ENCODE measurements at regions not wholly inside any gene's neighbourhood (a gene's known extent, or its start where the extent isn't known, plus 50 kb on each side); places are given as distances from the start of the nearest gene placed in this dataset.
"Not testable (repeated sequence)": the region's sequence is repeated elsewhere in the genome, so short reads cannot be mapped to it uniquely, and the experiment has no call there.

DNA sequence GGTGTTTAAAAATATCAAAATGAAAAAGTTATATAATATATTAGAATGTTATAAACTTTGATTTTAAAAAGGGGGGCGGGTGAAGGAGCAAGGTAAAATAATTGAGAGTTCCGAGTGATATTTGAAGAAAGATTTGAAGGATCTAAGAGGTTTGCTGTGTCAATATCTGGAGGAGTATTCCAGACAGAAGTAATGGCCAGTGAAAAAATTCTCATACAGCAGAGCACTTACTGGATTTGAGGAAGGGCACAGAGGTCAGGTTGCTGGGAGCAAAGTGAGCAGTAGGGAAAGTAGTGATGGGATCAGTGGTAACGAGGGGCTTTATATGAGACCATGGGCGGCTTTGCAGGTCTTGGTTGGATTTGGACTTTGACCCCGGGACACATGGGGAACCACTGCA, 531.5 kb downstream of the ADCYAP1 start:
- Histone ChIP-seq H4K91ac (ENCODE audit: low read depth, low read length, poor library complexity) (no peak overlapping the region), H2AK5ac (ENCODE audit: low read depth, low read length) (no peak overlapping the region), H3K4me1 (ENCODE audit: control insufficient read depth in 2 of 2, insufficient read depth in 1 of 2, low read depth in 1 of 2, low read length in 2 of 2) (peaks cover 0 to 1% of the 10 kb centered on the region in 2 donors), H3K9me3 (replicated peaks in 1 of 2; ENCODE audit: control insufficient read depth in 2 of 2, insufficient read depth in 1 of 2, low read depth in 1 of 2, low read length in 2 of 2) (no peaks in the 10 kb centered on the region), H3K27ac (replicated peaks; ENCODE audit: low read length) (no peak overlapping the region), H3K4ac (ENCODE audit: low read length) (no peak overlapping the region), H3K23ac (ENCODE audit: low read depth, low read length, poor library complexity) (no peak overlapping the region), H2BK120ac (ENCODE audit: low read depth, low read length) (no peak overlapping the region), H3K79me1 (ENCODE audit: low read depth, low read length) (no peaks in the 10 kb centered on the region), H3K4me3 (ENCODE audit: low read length in 2 of 2) (no peak overlapping the region), H3K9ac (ENCODE audit: low read depth, low read length, poor library complexity) (no peak overlapping the region), H3K14ac (ENCODE audit: low read length) (no peak overlapping the region), H3K27me3 (ENCODE audit: control insufficient read depth in 3 of 3, insufficient read depth in 3 of 3, low read depth in 1 of 3, low read length in 3 of 3) (no peaks in the 10 kb centered on the region), H3K4me2 (ENCODE audit: insufficient read depth, low read length, poor library complexity, severe bottlenecking) (no peak overlapping the region), H2AFZ (ENCODE audit: low read length) (no peak overlapping the region), H3K18ac (ENCODE audit: low read length) (peak overlapping the region; percentile 8), H4K8ac (ENCODE audit: low read depth, low read length) (no peak overlapping the region), H2BK15ac (ENCODE audit: low read length) (no peak overlapping the region), H2BK12ac (ENCODE audit: low read length) (no peak overlapping the region), H2BK5ac (ENCODE audit: low read length) (no peak overlapping the region), H3K36me3 (replicated peaks in 1 of 2; ENCODE audit: control insufficient read depth in 2 of 2, insufficient read depth in 2 of 2, low read length in 2 of 2) (no peaks in the 10 kb centered on the region)
- 100% methylated on average over 1 of the region's 5 CpGs; no CpG with 5 or more reads in 1 of the 2 donors for WGBS, 2 donors (ENCODE audit: extremely low coverage in 2 of 2, insufficient read length in 2 of 2, insufficient replicate concordance in 1 of 2)
- DNase-seq (ENCODE audit: low spot score) = no peak

DNA sequence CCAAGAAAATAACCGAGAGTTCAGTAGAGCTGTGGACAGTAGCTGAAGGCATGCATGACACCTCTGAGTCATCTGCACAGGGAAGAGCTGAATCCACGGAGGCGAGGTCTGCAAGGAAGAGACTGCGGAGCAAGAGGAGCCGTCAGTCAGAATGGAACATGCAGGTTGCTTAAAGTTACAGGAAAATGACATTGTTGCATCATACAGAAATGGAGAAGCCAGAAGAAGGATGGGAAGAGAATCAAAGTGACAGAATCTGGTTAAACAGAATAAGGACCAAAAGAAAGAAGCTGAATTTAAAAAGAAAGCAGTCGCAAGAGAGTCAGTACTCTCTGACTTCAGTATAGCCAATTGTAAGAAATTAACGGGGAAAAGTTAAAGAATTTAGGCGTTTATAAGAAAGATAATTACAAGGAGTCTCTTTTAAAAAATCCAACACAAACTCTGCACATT, 533.8 kb downstream of the ADCYAP1 start:
- H3K27ac ChIP-seq (replicated peaks; ENCODE audit: low read length) = no peak overlapping the region
- WGBS, 2 donors (ENCODE audit: extremely low coverage in 2 of 2, insufficient read length in 2 of 2, insufficient replicate concordance in 1 of 2) = no CpG with 5 or more reads among the region's 8 CpGs
- H3K36me3 ChIP-seq (replicated peaks in 1 of 2; ENCODE audit: control insufficient read depth in 2 of 2, insufficient read depth in 2 of 2, low read length in 2 of 2) = no peaks in the 10 kb centered on the region

DNA sequence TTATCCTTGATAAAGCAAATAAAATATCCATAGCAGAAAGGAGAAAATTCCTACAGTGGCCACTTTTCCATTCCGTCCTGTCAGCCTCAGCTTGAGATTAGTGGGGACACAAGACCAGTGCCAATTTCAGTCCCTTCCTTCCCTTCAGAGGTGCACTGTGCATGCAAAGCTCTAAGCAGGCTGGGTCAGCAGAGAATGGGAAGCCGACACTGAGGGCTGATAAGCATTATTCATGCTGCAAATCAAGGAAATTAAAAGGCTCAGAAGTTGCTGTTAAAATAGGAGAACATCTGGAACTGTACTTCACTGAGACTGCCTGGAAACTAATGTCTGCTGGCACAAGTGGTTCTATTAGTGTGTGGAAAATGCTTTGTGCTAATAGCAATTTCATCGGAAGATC, 534.3 kb downstream of the ADCYAP1 start:
- H4K91ac ChIP-seq (ENCODE audit: low read depth, low read length, poor library complexity) = no peak overlapping the region
- no peak overlapping the region for H3K14ac ChIP-seq (ENCODE audit: low read length)
- no peak overlapping the region for H2BK120ac ChIP-seq (ENCODE audit: low read depth, low read length)
- no peak overlapping the region for H3K27ac ChIP-seq (replicated peaks; ENCODE audit: low read length)
- H3K23ac ChIP-seq (ENCODE audit: low read depth, low read length, poor library complexity) = no peak overlapping the region
- H2BK5ac ChIP-seq (ENCODE audit: low read length) = no peak overlapping the region
- no peak overlapping the region for H3K4me2 ChIP-seq (ENCODE audit: insufficient read depth, low read length, poor library complexity, severe bottlenecking)
- H3K4me3 ChIP-seq (ENCODE audit: low read length in 2 of 2) = no peak overlapping the region
- H2AK5ac ChIP-seq (ENCODE audit: low read depth, low read length) = no peak overlapping the region
- H3K9me3 ChIP-seq (replicated peaks in 1 of 2; ENCODE audit: control insufficient read depth in 2 of 2, insufficient read depth in 1 of 2, low read depth in 1 of 2, low read length in 2 of 2) = no peaks in the 10 kb centered on the region
- no peak overlapping the region for H4K8ac ChIP-seq (ENCODE audit: low read depth, low read length)
- no peaks in the 10 kb centered on the region for H3K79me1 ChIP-seq (ENCODE audit: low read depth, low read length)
- no CpG with 5 or more reads among the region's 3 CpGs for whole genome bisulfite sequencing, 2 donors (ENCODE audit: extremely low coverage in 2 of 2, insufficient read length in 2 of 2, insufficient replicate concordance in 1 of 2)
- no peak overlapping the region for H3K4ac ChIP-seq (ENCODE audit: low read length)
- no peaks in the 10 kb centered on the region for H3K36me3 ChIP-seq (replicated peaks in 1 of 2; ENCODE audit: control insufficient read depth in 2 of 2, insufficient read depth in 2 of 2, low read length in 2 of 2)
- no peak for DNase-seq (ENCODE audit: low spot score)
- H2AFZ ChIP-seq (ENCODE audit: low read length) = no peak overlapping the region
- no peak overlapping the region for H3K9ac ChIP-seq (ENCODE audit: low read depth, low read length, poor library complexity)
- peaks cover 0 to 1% of the 10 kb centered on the region in 2 donors for H3K4me1 ChIP-seq (ENCODE audit: control insufficient read depth in 2 of 2, insufficient read depth in 1 of 2, low read depth in 1 of 2, low read length in 2 of 2)
- H3K18ac ChIP-seq (ENCODE audit: low read length) = no peak overlapping the region
- H3K27me3 ChIP-seq (ENCODE audit: control insufficient read depth in 3 of 3, insufficient read depth in 3 of 3, low read depth in 1 of 3, low read length in 3 of 3) = no peaks in the 10 kb centered on the region
- no peak overlapping the region for H2BK15ac ChIP-seq (ENCODE audit: low read length)
- H2BK12ac ChIP-seq (ENCODE audit: low read length) = no peak overlapping the region

More for the DNA sequence above, 533.8 kb downstream of the ADCYAP1 start:
- no peak overlapping the region for H3K4me2 ChIP-seq (ENCODE audit: insufficient read depth, low read length, poor library complexity, severe bottlenecking)
- H3K4me1 ChIP-seq (ENCODE audit: control insufficient read depth in 2 of 2, insufficient read depth in 1 of 2, low read depth in 1 of 2, low read length in 2 of 2) = peaks cover 0 to 1% of the 10 kb centered on the region in 2 donors
- H4K8ac ChIP-seq (ENCODE audit: low read depth, low read length) = no peak overlapping the region
- DNase-seq (ENCODE audit: low spot score) = no peak
- H2BK5ac ChIP-seq (ENCODE audit: low read length) = no peak overlapping the region
- no peak overlapping the region for H2BK15ac ChIP-seq (ENCODE audit: low read length)
- H2BK12ac ChIP-seq (ENCODE audit: low read length) = no peak overlapping the region
- H3K14ac ChIP-seq (ENCODE audit: low read length) = no peak overlapping the region
- no peak overlapping the region for H4K91ac ChIP-seq (ENCODE audit: low read depth, low read length, poor library complexity)
- H3K4ac ChIP-seq (ENCODE audit: low read length) = no peak overlapping the region
- H3K9me3 ChIP-seq (replicated peaks in 1 of 2; ENCODE audit: control insufficient read depth in 2 of 2, insufficient read depth in 1 of 2, low read depth in 1 of 2, low read length in 2 of 2) = no peaks in the 10 kb centered on the region
- no peak overlapping the region for H3K9ac ChIP-seq (ENCODE audit: low read depth, low read length, poor library complexity)
- H2AFZ ChIP-seq (ENCODE audit: low read length) = no peak overlapping the region
- H3K4me3 ChIP-seq (ENCODE audit: low read length in 2 of 2) = no peak overlapping the region
- H3K79me1 ChIP-seq (ENCODE audit: low read depth, low read length) = no peaks in the 10 kb centered on the region
- no peak overlapping the region for H2BK120ac ChIP-seq (ENCODE audit: low read depth, low read length)
- no peak overlapping the region for H2AK5ac ChIP-seq (ENCODE audit: low read depth, low read length)
- H3K18ac ChIP-seq (ENCODE audit: low read length) = no peak overlapping the region
- no peaks in the 10 kb centered on the region for H3K27me3 ChIP-seq (ENCODE audit: control insufficient read depth in 3 of 3, insufficient read depth in 3 of 3, low read depth in 1 of 3, low read length in 3 of 3)
- H3K23ac ChIP-seq (ENCODE audit: low read depth, low read length, poor library complexity) = no peak overlapping the region

DNA sequence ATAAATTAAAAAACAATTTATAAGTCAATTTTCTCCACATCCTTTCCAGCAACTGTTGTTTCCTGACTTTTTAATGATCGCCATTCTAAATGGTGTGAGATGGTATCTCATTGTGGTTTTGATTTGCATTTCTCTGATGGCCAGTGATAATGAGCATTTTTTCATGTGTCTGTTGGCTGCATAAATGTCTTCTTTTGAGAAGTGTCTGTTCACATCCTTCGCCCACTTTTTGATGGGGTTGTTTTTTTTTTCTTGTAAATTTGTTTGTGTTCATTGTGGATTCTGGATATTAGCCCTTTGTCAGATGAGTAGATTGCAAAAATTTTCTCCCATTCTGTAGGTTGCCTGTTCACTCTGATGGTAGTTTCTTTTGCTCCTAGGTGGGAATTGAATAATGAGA, 539.4 kb downstream of the ADCYAP1 start:
- not testable (repeated sequence) for H3K4me2 ChIP-seq (ENCODE audit: insufficient read depth, low read length, poor library complexity, severe bottlenecking); H2BK12ac ChIP-seq (ENCODE audit: low read length); DNase-seq (ENCODE audit: low spot score); H3K4me1 ChIP-seq (ENCODE audit: control insufficient read depth in 2 of 2, insufficient read depth in 1 of 2, low read depth in 1 of 2, low read length in 2 of 2); H2BK120ac ChIP-seq (ENCODE audit: low read depth, low read length); H3K9me3 ChIP-seq (replicated peaks in 1 of 2; ENCODE audit: control insufficient read depth in 2 of 2, insufficient read depth in 1 of 2, low read depth in 1 of 2, low read length in 2 of 2); H2BK5ac ChIP-seq (ENCODE audit: low read length); H3K14ac ChIP-seq (ENCODE audit: low read length); H4K8ac ChIP-seq (ENCODE audit: low read depth, low read length); H3K4ac ChIP-seq (ENCODE audit: low read length); H4K91ac ChIP-seq (ENCODE audit: low read depth, low read length, poor library complexity); H3K23ac ChIP-seq (ENCODE audit: low read depth, low read length, poor library complexity); H3K79me1 ChIP-seq (ENCODE audit: low read depth, low read length); H2AFZ ChIP-seq (ENCODE audit: low read length); H2BK15ac ChIP-seq (ENCODE audit: low read length); H3K18ac ChIP-seq (ENCODE audit: low read length); H3K27me3 ChIP-seq (ENCODE audit: control insufficient read depth in 3 of 3, insufficient read depth in 3 of 3, low read depth in 1 of 3, low read length in 3 of 3); H3K4me3 ChIP-seq (ENCODE audit: low read length in 2 of 2); H3K9ac ChIP-seq (ENCODE audit: low read depth, low read length, poor library complexity); H3K36me3 ChIP-seq (replicated peaks in 1 of 2; ENCODE audit: control insufficient read depth in 2 of 2, insufficient read depth in 2 of 2, low read length in 2 of 2); H2AK5ac ChIP-seq (ENCODE audit: low read depth, low read length); H3K27ac ChIP-seq (replicated peaks; ENCODE audit: low read length)
- WGBS, 2 donors (ENCODE audit: extremely low coverage in 2 of 2, insufficient read length in 2 of 2, insufficient replicate concordance in 1 of 2) = no CpG with 5 or more reads among the region's 2 CpGs
